Lung (tissue), 11 donors: ENCODE measurements at regions not wholly inside any gene's neighbourhood (a gene's known extent, or its start where the extent isn't known, plus 50 kb on each side); places are given as distances from the start of the nearest gene placed in this dataset.

Experiments used
- ATAC-seq: fragments of 200-7000 bp; cut with Tn5 transposase; one replicate; pipeline ENCODE4 v1.9.1; 2020; ENCODE audit warnings: moderate number of reproducible peaks; ENCODE audit not compliant: insufficient read depth, low FRiP score
- DNase-seq, 3 donors: peaks; one replicate each; pipeline ENCODE4 v3.0.0-alpha.2; 2013 to 2017
- H3K27ac ChIP-seq, 2 donors: one replicate each; pipeline ENCODE4 v1.5.1; 2013; ENCODE audit warnings: mild to moderate bottlenecking in 2 of 2, moderate library complexity in 2 of 2, control low read depth in 1 of 2, inconsistent platforms in 1 of 2, low read depth in 1 of 2, low read length in 1 of 2
- H3K27me3 ChIP-seq, 3 donors: one replicate each; pipeline ENCODE4 v1.5.1; 2013; ENCODE audit warnings: low read length in 2 of 3; ENCODE audit not compliant: control insufficient read depth in 3 of 3, insufficient read depth in 3 of 3
- H3K36me3 ChIP-seq, 4 donors: one replicate each; pipeline ENCODE4 v1.5.1; 2013; ENCODE audit warnings: low read length in 4 of 4, mild to moderate bottlenecking in 1 of 4, moderate library complexity in 1 of 4; ENCODE audit not compliant: control insufficient read depth in 4 of 4, insufficient read depth in 4 of 4
- H3K4me1 ChIP-seq, 5 donors: one replicate each; pipeline ENCODE4 v1.5.1; 2013; ENCODE audit warnings: low read length in 5 of 5, mild to moderate bottlenecking in 2 of 5, moderate library complexity in 1 of 5; ENCODE audit not compliant: control insufficient read depth in 5 of 5, insufficient read depth in 5 of 5
- H3K4me3 ChIP-seq: one replicate; pipeline ENCODE4 v1.5.1; 2013; ENCODE audit warnings: mild to moderate bottlenecking, control low read depth, moderate library complexity
- H3K9ac ChIP-seq, 2 donors: one replicate each; pipeline ENCODE4 v1.5.1; 2013; ENCODE audit warnings: low read length in 2 of 2, control low read depth in 1 of 2; ENCODE audit not compliant: insufficient read depth in 1 of 2
- H3K9me3 ChIP-seq, 4 donors: one replicate each; pipeline ENCODE4 v1.5.1; 2013; ENCODE audit warnings: low read length in 3 of 4, mild to moderate bottlenecking in 1 of 4, moderate library complexity in 1 of 4; ENCODE audit not compliant: control insufficient read depth in 4 of 4, insufficient read depth in 3 of 4
- CTCF ChIP-seq: IDR thresholded peaks from 2 replicates; pipeline ENCODE4 v1.5.1; 2012; ENCODE audit warnings: mild to moderate bottlenecking; ENCODE audit errors: control extremely low read depth, extremely low read depth
- WGBS, 2 donors: extraction: QIAGEN DNeasy Blood & Tissue Kit; methylation state at CpG; one replicate each; pipeline ENCODE4 v1.1.7; 2013; 5-methylcytosine and 5-hydroxymethylcytosine counted together
- donor health status: control.
- donor health status: control.
- donor health status: Bipolar disorder and iron deficiency.
- donor health status: healthy.
- donor health status: DM: yes; HTN: yes; CAD: no.

- no peak for TF ChIP-seq CTCF
- H3K4me1 ChIP-seq, result no peaks in the 10 kb centered on the region
- no peaks in the 10 kb centered on the region for H3K9me3 ChIP-seq
- no peak overlapping the region for H3K4me3 ChIP-seq
- H3K36me3 ChIP-seq, result no peaks in the 10 kb centered on the region
- DNase-seq, result no peak
- WGBS, 2 donors, result 15 to 25% methylated on average over 20 to 25 of the region's 25 CpGs
- H3K27ac ChIP-seq, result no peak overlapping the region
- no peak overlapping the region for H3K9ac ChIP-seq
- peaks cover 0 to 50% (median 34%) of the 10 kb centered on the region in 3 donors for H3K27me3 ChIP-seq
- ATAC-seq, result no peak
Observed at GRCh38 chr3:10708216-10708893, 107.7 kb upstream of the SLC6A11 start.

GRCh38 chr3:10709110-10709781, 106.8 kb upstream of the SLC6A11 start:
- TF ChIP-seq CTCF, result no peak
- H3K9ac ChIP-seq, result no peak overlapping the region
- H3K27ac ChIP-seq, result no peak overlapping the region
- no peak overlapping the region for H3K4me3 ChIP-seq
- peaks cover 0 to 2% (median 0%) of the 10 kb centered on the region in 4 donors for H3K9me3 ChIP-seq
- no peaks in the 10 kb centered on the region for H3K4me1 ChIP-seq
- H3K36me3 ChIP-seq, result no peaks in the 10 kb centered on the region
- ATAC-seq (no peak), DNase-seq (no peak)
- H3K27me3 ChIP-seq, result peaks cover 0 to 50% (median 34%) of the 10 kb centered on the region in 3 donors
- WGBS, 2 donors, result 75 to 82% methylated on average over 6 to 9 of the region's 9 CpGs

- no peak overlapping the region for H3K9ac ChIP-seq
- 65 to 73% methylated on average over 6 of the region's 6 CpGs for WGBS, 2 donors
- DNase-seq, result no peak
Observed at GRCh38 chr3:10712121-10712520, 103.9 kb upstream of the SLC6A11 start.

More at GRCh38 chr3:10712121-10712520, 103.9 kb upstream of the SLC6A11 start:
- H3K4me3 ChIP-seq, result no peak overlapping the region
- H3K4me1 ChIP-seq, result no peaks in the 10 kb centered on the region
- H3K9me3 ChIP-seq, result peaks cover 0 to 5% (median 3%) of the 10 kb centered on the region in 4 donors
- peaks cover 0 to 27% (median 13%) of the 10 kb centered on the region in 3 donors for H3K27me3 ChIP-seq
- H3K27ac ChIP-seq, result no peak overlapping the region
- no peaks in the 10 kb centered on the region for H3K36me3 ChIP-seq
- TF ChIP-seq CTCF, result no peak
- ATAC-seq, result no peak
